ENCODE measurements at regions not wholly inside any gene's neighbourhood (a gene's known extent, or its start where the extent isn't known, plus 50 kb on each side); places are given as distances from the start of the nearest gene placed in this dataset.
A peak's percentile ranks its signal among the peaks of the same experiment; 100 is the strongest.

DNA sequence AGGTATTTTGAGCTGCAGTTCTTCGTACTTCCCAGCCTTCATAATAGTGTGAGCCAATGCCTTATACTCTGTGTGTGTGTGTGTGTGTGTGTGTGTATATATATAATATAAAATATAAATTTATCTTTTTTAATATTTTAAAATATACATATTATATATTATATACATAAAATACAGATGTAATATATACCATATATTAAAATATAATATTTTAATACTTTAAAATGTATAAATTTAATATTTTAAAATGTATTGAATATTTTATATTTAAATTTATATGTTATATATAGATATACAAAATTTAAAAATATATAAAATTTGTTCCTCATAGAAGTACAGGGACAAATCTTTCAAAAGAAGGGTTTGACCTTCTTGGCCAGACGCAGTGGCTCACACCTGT, 53.7 kb upstream of the CARD18 start:
- FAIRE-seq (no peak), DNase-seq (ENCODE audit: low read depth) (no peak)

DNA sequence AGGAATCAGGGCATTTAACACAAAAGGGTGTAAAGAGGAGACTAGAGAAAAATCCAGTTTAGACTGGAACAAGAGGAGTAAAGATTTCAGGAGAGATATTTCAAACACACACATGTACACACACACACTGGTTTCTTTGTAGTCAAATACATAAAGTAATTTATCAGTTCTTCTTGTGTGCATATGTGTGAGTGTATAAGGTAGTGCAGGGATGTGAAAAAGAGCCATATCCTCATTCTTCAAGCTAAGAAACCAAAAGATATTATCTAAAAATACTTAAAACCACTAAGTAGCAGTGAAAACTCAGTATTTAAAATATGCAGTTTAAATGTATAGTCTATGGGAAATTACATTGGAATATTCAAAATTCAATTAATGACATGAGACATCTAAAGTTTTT, 52.5 kb upstream of the CARD18 start:
- no peaks in the 10 kb centered on the region for H3K27me3 ChIP-seq (ENCODE audit: control insufficient read depth, insufficient read depth, low read length)
- no peak overlapping the region for H3K4me3 ChIP-seq (ENCODE audit: low read depth, low read length)
- no peaks in the 10 kb centered on the region for H3K36me3 ChIP-seq (ENCODE audit: control insufficient read depth, insufficient read depth, low read length)
- FAIRE-seq (no peak), DNase-seq (ENCODE audit: low read depth) (no peak)
- TF ChIP-seq, protein P1, sequence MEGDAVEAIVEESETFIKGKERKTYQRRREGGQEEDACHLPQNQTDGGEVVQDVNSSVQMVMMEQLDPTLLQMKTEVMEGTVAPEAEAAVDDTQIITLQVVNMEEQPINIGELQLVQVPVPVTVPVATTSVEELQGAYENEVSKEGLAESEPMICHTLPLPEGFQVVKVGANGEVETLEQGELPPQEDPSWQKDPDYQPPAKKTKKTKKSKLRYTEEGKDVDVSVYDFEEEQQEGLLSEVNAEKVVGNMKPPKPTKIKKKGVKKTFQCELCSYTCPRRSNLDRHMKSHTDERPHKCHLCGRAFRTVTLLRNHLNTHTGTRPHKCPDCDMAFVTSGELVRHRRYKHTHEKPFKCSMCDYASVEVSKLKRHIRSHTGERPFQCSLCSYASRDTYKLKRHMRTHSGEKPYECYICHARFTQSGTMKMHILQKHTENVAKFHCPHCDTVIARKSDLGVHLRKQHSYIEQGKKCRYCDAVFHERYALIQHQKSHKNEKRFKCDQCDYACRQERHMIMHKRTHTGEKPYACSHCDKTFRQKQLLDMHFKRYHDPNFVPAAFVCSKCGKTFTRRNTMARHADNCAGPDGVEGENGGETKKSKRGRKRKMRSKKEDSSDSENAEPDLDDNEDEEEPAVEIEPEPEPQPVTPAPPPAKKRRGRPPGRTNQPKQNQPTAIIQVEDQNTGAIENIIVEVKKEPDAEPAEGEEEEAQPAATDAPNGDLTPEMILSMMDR (IDR thresholded peaks at IDR 0.05; ENCODE audit: insufficient read depth, low read length, severe bottlenecking), result no peak

More for the DNA sequence above, 53.7 kb upstream of the CARD18 start:
- Histone ChIP-seq H3K4me3 (ENCODE audit: low read depth, low read length) (no peak overlapping the region), H3K27me3 (ENCODE audit: control insufficient read depth, insufficient read depth, low read length) (no peaks in the 10 kb centered on the region), H3K36me3 (ENCODE audit: control insufficient read depth, insufficient read depth, low read length) (no peaks in the 10 kb centered on the region)
- TF ChIP-seq, protein P1 (IDR thresholded peaks at IDR 0.05; ENCODE audit: insufficient read depth, low read length, severe bottlenecking), result no peak

GRCh38 chr11:105189581-105189980, 50.0 kb upstream of the CARD18 start:
- DNase-seq (ENCODE audit: low read depth), result peak; percentile 77
- Histone ChIP-seq H3K36me3 (ENCODE audit: control insufficient read depth, insufficient read depth, low read length) (no peaks in the 10 kb centered on the region), H3K4me3 (ENCODE audit: low read depth, low read length) (no peak overlapping the region), H3K27me3 (ENCODE audit: control insufficient read depth, insufficient read depth, low read length) (no peaks in the 10 kb centered on the region)
- TF ChIP-seq, protein P1 (IDR thresholded peaks at IDR 0.05; ENCODE audit: insufficient read depth, low read length, severe bottlenecking), result no peak
- FAIRE-seq, result no peak
